Natural killer cell (primary cell): ENCODE measurements at regions not wholly inside any gene's neighbourhood (a gene's known extent, or its start where the extent isn't known, plus 50 kb on each side); places are given as distances from the start of the nearest gene placed in this dataset.

ENCODE experiments used
- ATAC-seq, 3 donors: fragments of 150-1000 bp in 2 of 3; fragments of 200-7000 bp in 1 of 3; cut with Tn5 transposase; 1 replicate in 1 of 3; 2 replicates in 2 of 3; pipeline ENCODE4 v1.10.0; 2021; ENCODE audit warnings: mild to moderate bottlenecking in 2 of 3, moderate library complexity in 2 of 3
- DNase-seq, 2 donors: peaks; one replicate each; pipeline versions ENCODE4 v3.0.0 to v3.0.0-alpha.2; 2013 to 2021; ENCODE audit warnings: mixed read lengths in 1 of 2
- H3K27ac ChIP-seq: one replicate; pipeline ENCODE4 v1.5.1; 2013; ENCODE audit warnings: mild to moderate bottlenecking, low read length
- H3K27me3 ChIP-seq: one replicate; pipeline ENCODE4 v1.6.1; 2013; ENCODE audit warnings: low read length; ENCODE audit not compliant: control insufficient read depth, insufficient read depth
- H3K36me3 ChIP-seq: one replicate; pipeline ENCODE4 v1.6.1; 2013; ENCODE audit warnings: low read length; ENCODE audit not compliant: control insufficient read depth, insufficient read depth
- H3K4me1 ChIP-seq: one replicate; pipeline ENCODE4 v1.6.1; 2013; ENCODE audit warnings: low read length; ENCODE audit not compliant: control insufficient read depth, insufficient read depth
- H3K4me3 ChIP-seq: one replicate; pipeline ENCODE4 v1.5.1; 2013; ENCODE audit warnings: low read length
- H3K9me3 ChIP-seq: one replicate; pipeline ENCODE4 v1.6.1; 2013; ENCODE audit warnings: low read length; ENCODE audit not compliant: control insufficient read depth, insufficient read depth
- H3K27ac Mint-ChIP-seq, 2 donors: one replicate each; pipeline ENCODE4 v1.8.0; 2022; ENCODE audit warnings: mild to moderate bottlenecking in 2 of 2, mixed read lengths in 2 of 2, moderate library complexity in 1 of 2
- H3K27me3 Mint-ChIP-seq, 2 donors: one replicate each; pipeline ENCODE4 v1.8.0; 2022; ENCODE audit warnings: low read depth in 2 of 2, mixed read lengths in 2 of 2
- H3K36me3 Mint-ChIP-seq: one replicate; pipeline ENCODE4 v1.8.0; 2022; ENCODE audit warnings: mixed read lengths
- H3K4me1 Mint-ChIP-seq, 2 donors: one replicate each; pipeline ENCODE4 v1.8.0; 2022; ENCODE audit warnings: mixed read lengths in 2 of 2
- H3K4me3 Mint-ChIP-seq: one replicate; pipeline ENCODE4 v1.8.0; 2022; ENCODE audit warnings: mild to moderate bottlenecking, moderate library complexity, mixed read lengths
- H3K9me3 Mint-ChIP-seq, 2 donors: one replicate each; pipeline ENCODE4 v1.8.0; 2022; ENCODE audit warnings: mixed read lengths in 2 of 2
- WGBS: methylation state at CpG from one replicate; pipeline ENCODE4 v1.1.7; 2013; ENCODE audit warnings: missing lambda C conversion rate; ENCODE audit not compliant: insufficient coverage; 5-methylcytosine and 5-hydroxymethylcytosine counted together
- intact Hi-C: fragments of 100-400 bp; cut with micrococcal nuclease; formaldehyde crosslinking; loops from one replicate; pipeline ENCODE4 v1.14.2; 2022
- TF ChIP-seq, protein P1 (sequence below): fragments of 200-600 bp; IDR thresholded peaks from one replicate; pipeline ENCODE4 v1.8.0; 2022; ENCODE audit warnings: antibody characterized with exemption

- Mint-ChIP-seq H3K4me1 (no peaks in the 10 kb centered on the region), H3K27me3 (no peaks in the 10 kb centered on the region), H3K4me3 (no peak overlapping the region), H3K27ac (no peak overlapping the region), H3K36me3 (no peaks in the 10 kb centered on the region), H3K9me3 (peaks cover 3 to 4% of the 10 kb centered on the region in 2 donors)
- no peaks in the 10 kb centered on the region for H3K36me3 ChIP-seq
- TF ChIP-seq, protein P1, sequence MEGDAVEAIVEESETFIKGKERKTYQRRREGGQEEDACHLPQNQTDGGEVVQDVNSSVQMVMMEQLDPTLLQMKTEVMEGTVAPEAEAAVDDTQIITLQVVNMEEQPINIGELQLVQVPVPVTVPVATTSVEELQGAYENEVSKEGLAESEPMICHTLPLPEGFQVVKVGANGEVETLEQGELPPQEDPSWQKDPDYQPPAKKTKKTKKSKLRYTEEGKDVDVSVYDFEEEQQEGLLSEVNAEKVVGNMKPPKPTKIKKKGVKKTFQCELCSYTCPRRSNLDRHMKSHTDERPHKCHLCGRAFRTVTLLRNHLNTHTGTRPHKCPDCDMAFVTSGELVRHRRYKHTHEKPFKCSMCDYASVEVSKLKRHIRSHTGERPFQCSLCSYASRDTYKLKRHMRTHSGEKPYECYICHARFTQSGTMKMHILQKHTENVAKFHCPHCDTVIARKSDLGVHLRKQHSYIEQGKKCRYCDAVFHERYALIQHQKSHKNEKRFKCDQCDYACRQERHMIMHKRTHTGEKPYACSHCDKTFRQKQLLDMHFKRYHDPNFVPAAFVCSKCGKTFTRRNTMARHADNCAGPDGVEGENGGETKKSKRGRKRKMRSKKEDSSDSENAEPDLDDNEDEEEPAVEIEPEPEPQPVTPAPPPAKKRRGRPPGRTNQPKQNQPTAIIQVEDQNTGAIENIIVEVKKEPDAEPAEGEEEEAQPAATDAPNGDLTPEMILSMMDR, result no peak
- DNase-seq (no peak), ATAC-seq (no peak)
- no peaks in the 10 kb centered on the region for H3K27me3 ChIP-seq
- H3K27ac ChIP-seq, result no peak overlapping the region
- no peak overlapping the region for H3K4me3 ChIP-seq
- WGBS, result 93% methylated on average over 5 of the region's 5 CpGs
- intact Hi-C loops, result no loop called here
- no peaks in the 10 kb centered on the region for H3K4me1 ChIP-seq
- H3K9me3 ChIP-seq, result no peaks in the 10 kb centered on the region
Measured at GRCh38 chr2:199085261-199085660, 372.5 kb downstream of the SATB2 start.

- Histone ChIP-seq H3K27me3 (no peaks in the 10 kb centered on the region), H3K27ac (no peak overlapping the region), H3K9me3 (no peaks in the 10 kb centered on the region), H3K4me3 (no peak overlapping the region), H3K36me3 (no peaks in the 10 kb centered on the region), H3K4me1 (no peaks in the 10 kb centered on the region)
- Mint-ChIP-seq H3K36me3 (no peaks in the 10 kb centered on the region), H3K27me3 (no peaks in the 10 kb centered on the region), H3K4me1 (no peaks in the 10 kb centered on the region), H3K9me3 (peaks cover 5 to 7% of the 10 kb centered on the region in 2 donors), H3K27ac (no peak overlapping the region), H3K4me3 (no peak overlapping the region)
- TF ChIP-seq, protein P1, result no peak
- DNase-seq, result no peak
- intact Hi-C loops, result no loop called here
- WGBS, result 100% methylated on average over 1 of the region's 1 CpG
- no peak for ATAC-seq
Measured at GRCh38 chr2:199070322-199070949, 387.3 kb downstream of the SATB2 start.

- no peaks in the 10 kb centered on the region for H3K4me1 Mint-ChIP-seq
- intact Hi-C loops, result no loop called here
- peaks cover 19 to 29% of the 10 kb centered on the region in 2 donors for H3K9me3 Mint-ChIP-seq
- TF ChIP-seq, protein P1, result no peak
- H3K4me1 ChIP-seq, result no peaks in the 10 kb centered on the region
- H3K27ac ChIP-seq, result no peak overlapping the region
- WGBS, result 100% methylated on average over 1 of the region's 2 CpGs
- H3K27ac Mint-ChIP-seq, result no peak overlapping the region
- no peaks in the 10 kb centered on the region for H3K9me3 ChIP-seq
- DNase-seq (no peak), ATAC-seq (no peak)
- no peaks in the 10 kb centered on the region for H3K27me3 Mint-ChIP-seq
- H3K27me3 ChIP-seq, result no peaks in the 10 kb centered on the region
- no peaks in the 10 kb centered on the region for H3K36me3 ChIP-seq
- H3K4me3 Mint-ChIP-seq, result no peak overlapping the region
- H3K36me3 Mint-ChIP-seq, result peaks cover 8% of the 10 kb centered on the region
- H3K4me3 ChIP-seq, result no peak overlapping the region
Measured at GRCh38 chr2:199064201-199064600, 393.5 kb downstream of the SATB2 start.

DNA sequence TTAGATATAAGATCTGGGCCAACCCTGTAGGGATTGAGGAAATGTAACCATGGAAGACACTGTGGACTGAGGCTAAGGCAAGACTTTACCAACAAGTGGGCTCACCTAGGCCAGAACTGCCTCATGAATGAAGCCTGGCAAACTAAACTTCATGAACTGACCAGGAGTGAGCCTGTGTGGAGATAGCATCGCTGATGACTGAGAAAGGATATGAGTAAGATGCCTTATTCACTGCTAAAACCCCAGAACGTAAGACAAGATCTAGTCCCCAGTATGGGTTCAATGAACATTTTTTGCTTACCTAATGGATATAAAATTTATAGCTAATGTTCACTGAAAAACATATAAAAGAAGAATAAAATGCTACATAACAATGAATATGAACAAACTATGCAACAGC lies 399.8 kb downstream of the SATB2 start:
- WGBS, result 91% methylated on average over 1 of the region's 2 CpGs
- Mint-ChIP-seq H3K27ac (no peak overlapping the region), H3K36me3 (peaks cover 8% of the 10 kb centered on the region), H3K27me3 (no peaks in the 10 kb centered on the region), H3K4me1 (no peaks in the 10 kb centered on the region), H3K4me3 (no peak overlapping the region), H3K9me3 (peaks cover 16 to 30% of the 10 kb centered on the region in 2 donors)
- H3K4me1 ChIP-seq, result no peaks in the 10 kb centered on the region
- H3K4me3 ChIP-seq, result no peak overlapping the region
- intact Hi-C loops, result no loop called here
- TF ChIP-seq, protein P1, result no peak
- no peak overlapping the region for H3K27ac ChIP-seq
- H3K36me3 ChIP-seq, result no peaks in the 10 kb centered on the region
- DNase-seq (no peak), ATAC-seq (no peak)
- H3K27me3 ChIP-seq, result no peaks in the 10 kb centered on the region
- no peaks in the 10 kb centered on the region for H3K9me3 ChIP-seq
